Stimulated activated effector memory CD8-positive, alpha-beta T cell treated with anti-CD3 and anti-CD28 coated beads, Interleukin-12 subunit alpha, Interleukin-12 subunit beta, amount 100 ng/mL, for 72 hours (primary cell): ENCODE measurements at regions not wholly inside any gene's neighbourhood (a gene's known extent, or its start where the extent isn't known, plus 50 kb on each side); places are given as distances from the start of the nearest gene placed in this dataset.
"Not testable (repeated sequence)": the region's sequence is repeated elsewhere in the genome, so short reads cannot be mapped to it uniquely, and the experiment has no call there.

ENCODE experiments used
- ATAC-seq: fragments of 150-1000 bp; cut with Tn5 transposase; 2 replicates; pipeline ENCODE4 v1.10.0; 2021
- DNase-seq, 2 donors: peaks; one replicate each; pipeline ENCODE4 v3.0.0; 2021 to 2022; ENCODE audit warnings: low spot score in 2 of 2
- H3K27ac Mint-ChIP-seq: one replicate; pipeline ENCODE4 v1.8.0; 2022; ENCODE audit warnings: mild to moderate bottlenecking, mixed read lengths
- H3K36me3 Mint-ChIP-seq: one replicate; pipeline ENCODE4 v1.8.0; 2022; ENCODE audit warnings: mild to moderate bottlenecking, mixed read lengths
- H3K4me1 Mint-ChIP-seq: one replicate; pipeline ENCODE4 v1.8.0; 2022; ENCODE audit warnings: mixed read lengths
- H3K4me3 Mint-ChIP-seq: one replicate; pipeline ENCODE4 v1.8.0; 2022; ENCODE audit warnings: mild to moderate bottlenecking, mixed read lengths
- H3K9me3 Mint-ChIP-seq: one replicate; pipeline ENCODE4 v1.8.0; 2022; ENCODE audit warnings: mixed read lengths

DNA sequence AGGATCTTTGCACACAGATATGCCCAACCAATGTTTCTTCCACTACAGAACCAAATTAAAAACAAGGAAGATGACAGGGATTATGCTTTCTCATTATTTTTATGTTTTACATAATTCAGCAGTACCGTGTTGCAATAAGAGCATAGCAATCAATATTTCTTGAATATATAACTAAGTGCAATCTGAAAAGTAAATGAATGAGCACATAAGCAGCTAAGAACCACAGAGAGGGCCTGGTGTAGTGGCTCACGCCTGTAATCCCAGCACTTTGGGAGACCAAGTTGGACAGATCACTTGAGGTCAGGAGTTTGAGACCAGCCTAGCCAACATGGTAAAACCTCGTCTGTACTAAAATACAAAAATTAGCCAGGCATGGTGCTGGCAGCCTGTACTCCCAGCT, 423.7 kb downstream of the MRPL39 start:
- Mint-ChIP-seq H3K4me1 (no peaks in the 10 kb centered on the region), H3K27ac (no peak overlapping the region), H3K4me3 (no peak overlapping the region), H3K9me3 (no peaks in the 10 kb centered on the region), H3K36me3 (no peaks in the 10 kb centered on the region)
- no peak for ATAC-seq
- DNase-seq = no peak

DNA sequence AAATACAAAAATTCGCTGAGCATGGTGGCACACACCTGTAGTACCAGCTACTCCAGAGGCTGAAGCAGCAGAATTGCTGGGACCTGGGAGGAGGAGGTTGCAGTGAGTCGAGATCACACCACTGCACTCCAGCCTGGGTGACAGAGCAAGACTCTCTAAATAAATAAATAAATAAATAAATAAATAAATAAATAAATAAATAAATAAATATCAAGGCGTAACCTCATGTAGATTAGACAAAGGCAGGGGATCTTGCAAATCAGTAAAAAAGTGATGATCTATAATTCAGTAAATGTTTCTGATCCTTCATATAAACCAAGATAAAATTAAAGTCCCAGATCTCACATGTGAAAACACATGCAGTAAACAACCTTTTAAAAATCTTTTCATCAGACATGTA, 425.6 kb downstream of the MRPL39 start:
- not testable (repeated sequence) for H3K27ac Mint-ChIP-seq, H3K4me3 Mint-ChIP-seq, DNase-seq, ATAC-seq, H3K4me1 Mint-ChIP-seq, H3K36me3 Mint-ChIP-seq, H3K9me3 Mint-ChIP-seq

DNA sequence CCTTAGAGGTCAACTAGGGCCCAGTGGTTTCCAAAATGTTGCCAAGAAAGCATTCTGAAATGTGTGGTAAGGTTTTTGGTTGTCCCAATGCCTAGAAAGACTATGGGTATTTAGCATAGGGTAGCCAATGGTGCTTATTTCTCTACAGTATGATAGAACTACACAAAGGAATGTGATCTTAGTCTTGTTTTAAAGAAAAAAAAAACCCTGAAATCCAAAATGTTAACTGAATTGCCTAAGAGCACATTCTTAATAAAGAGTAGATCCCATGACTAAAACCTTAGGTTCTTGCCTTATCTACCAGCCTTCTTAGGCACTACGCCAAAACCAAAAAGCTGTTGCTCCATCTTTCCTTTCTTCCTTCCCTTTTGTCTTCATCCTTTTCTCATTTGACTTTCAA, 428.2 kb downstream of the MRPL39 start:
- Mint-ChIP-seq H3K4me3 (no peak overlapping the region), H3K4me1 (no peaks in the 10 kb centered on the region)

DNA sequence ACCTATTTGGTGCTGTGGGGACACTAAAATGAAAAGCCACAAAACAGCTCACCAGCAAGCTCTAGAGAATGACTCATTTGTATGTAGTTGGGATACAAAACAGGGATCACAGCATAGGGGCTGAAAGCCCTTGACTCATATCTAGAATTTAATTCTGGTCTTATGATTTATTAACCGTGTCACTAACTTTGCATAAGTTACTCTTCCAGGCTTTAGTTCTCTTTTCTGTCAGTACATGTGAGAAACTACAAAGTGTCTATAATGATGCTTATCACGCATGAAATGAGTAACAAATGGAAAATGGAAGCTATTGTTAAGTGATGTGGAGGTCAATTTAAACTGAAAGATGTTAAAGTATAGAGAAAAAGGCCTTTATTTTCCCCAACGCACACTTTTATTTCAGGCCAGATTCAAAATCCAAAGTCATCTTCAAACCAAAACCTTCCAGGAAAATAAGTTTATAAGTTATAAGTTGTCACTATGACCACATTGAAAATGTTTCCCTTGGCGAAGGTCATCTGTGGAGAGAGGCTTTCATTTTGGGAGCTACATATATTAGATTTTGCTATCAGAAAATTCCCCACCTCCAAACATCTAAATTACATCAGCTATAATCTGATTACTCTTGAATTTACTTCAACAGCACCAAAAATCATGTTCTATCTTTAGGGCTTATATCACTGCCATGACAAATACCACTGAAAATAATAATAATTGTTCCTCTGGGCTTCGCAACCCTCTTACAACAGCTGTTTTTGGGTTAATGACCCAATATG, 430.5 kb downstream of the MRPL39 start:
- Mint-ChIP-seq H3K27ac (no peak overlapping the region), H3K9me3 (peaks cover 2% of the 10 kb centered on the region), H3K4me1 (no peaks in the 10 kb centered on the region), H3K4me3 (no peak overlapping the region), H3K36me3 (no peaks in the 10 kb centered on the region)
- peak; percentile 67 for ATAC-seq
- no peak for DNase-seq

More for the DNA sequence above, 428.2 kb downstream of the MRPL39 start:
- DNase-seq (no peak), ATAC-seq (no peak)
- peaks cover 2% of the 10 kb centered on the region for H3K9me3 Mint-ChIP-seq
- no peak overlapping the region for H3K27ac Mint-ChIP-seq
- no peaks in the 10 kb centered on the region for H3K36me3 Mint-ChIP-seq

DNA sequence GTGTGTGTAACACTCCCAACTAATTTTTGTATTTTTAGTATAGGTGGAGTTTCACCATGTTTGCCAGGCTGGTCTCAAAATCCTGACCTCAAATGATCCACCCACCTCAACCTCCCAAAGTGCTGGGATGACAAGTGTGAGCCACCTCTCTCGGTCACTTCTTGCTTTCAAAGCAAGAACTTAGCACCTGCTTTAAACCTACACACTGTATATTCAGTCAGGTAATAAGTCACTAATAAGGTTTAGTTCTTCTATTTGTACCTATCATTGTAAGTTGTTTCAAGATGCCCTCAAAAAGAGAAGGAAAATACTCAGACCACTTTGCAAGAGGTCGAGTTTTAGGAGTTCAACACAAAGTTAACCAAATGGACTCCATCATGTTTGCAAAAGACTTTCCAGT, 431.3 kb downstream of the MRPL39 start:
- no peak overlapping the region for H3K27ac Mint-ChIP-seq

DNA sequence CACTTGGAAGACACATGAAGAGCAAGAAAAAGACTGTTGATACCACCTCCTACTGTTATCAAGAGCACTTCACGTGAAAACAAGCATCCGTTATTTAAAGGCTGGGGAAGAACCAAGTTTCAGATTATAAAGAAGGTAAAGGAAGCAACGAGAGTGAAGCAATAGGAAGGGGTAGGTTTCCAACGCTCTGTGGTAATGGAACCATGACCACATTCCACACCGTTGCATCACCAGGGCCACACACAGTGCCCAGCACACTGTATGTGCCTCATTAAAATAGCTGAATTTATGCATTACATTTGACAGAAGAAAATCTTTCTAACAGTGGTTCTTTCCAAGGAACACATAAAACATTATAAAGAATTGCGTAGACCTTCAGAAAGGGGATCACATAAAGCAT, 435.8 kb downstream of the MRPL39 start:
- no peak overlapping the region for H3K4me3 Mint-ChIP-seq
- H3K27ac Mint-ChIP-seq = no peak overlapping the region
- DNase-seq = no peak
- peaks cover 19% of the 10 kb centered on the region for H3K9me3 Mint-ChIP-seq
- no peak for ATAC-seq
- H3K36me3 Mint-ChIP-seq = no peaks in the 10 kb centered on the region
- H3K4me1 Mint-ChIP-seq = no peaks in the 10 kb centered on the region

More for the DNA sequence above, 431.3 kb downstream of the MRPL39 start:
- H3K36me3 Mint-ChIP-seq = no peaks in the 10 kb centered on the region
- H3K9me3 Mint-ChIP-seq = peaks cover 5% of the 10 kb centered on the region
- H3K4me1 Mint-ChIP-seq = no peaks in the 10 kb centered on the region
- ATAC-seq = no peak
- H3K4me3 Mint-ChIP-seq = no peak overlapping the region
- no peak for DNase-seq

DNA sequence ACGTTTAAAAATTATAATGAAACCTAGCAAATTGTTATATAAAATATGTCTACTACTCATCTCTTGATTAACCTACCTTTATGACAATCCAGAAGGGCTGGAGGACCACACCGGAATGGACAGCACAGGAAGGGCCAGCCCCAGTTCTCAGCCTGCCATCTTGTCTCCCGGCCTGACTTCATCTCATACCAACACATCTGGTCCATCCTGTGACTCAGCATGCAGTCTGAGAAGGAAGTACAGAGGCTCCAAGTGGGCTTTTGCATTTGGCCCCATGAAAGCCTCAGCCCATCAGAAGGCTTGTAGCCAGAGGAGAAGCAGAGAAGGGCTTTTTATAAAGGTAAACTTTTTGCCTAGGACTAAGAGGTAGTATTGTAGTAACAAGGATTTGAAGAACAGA, 436.6 kb downstream of the MRPL39 start:
- ATAC-seq = no peak
- H3K4me3 Mint-ChIP-seq = no peak overlapping the region
- H3K4me1 Mint-ChIP-seq = no peaks in the 10 kb centered on the region
- H3K9me3 Mint-ChIP-seq = peaks cover 19% of the 10 kb centered on the region
- DNase-seq = no peak
- H3K27ac Mint-ChIP-seq = no peak overlapping the region
- no peaks in the 10 kb centered on the region for H3K36me3 Mint-ChIP-seq

DNA sequence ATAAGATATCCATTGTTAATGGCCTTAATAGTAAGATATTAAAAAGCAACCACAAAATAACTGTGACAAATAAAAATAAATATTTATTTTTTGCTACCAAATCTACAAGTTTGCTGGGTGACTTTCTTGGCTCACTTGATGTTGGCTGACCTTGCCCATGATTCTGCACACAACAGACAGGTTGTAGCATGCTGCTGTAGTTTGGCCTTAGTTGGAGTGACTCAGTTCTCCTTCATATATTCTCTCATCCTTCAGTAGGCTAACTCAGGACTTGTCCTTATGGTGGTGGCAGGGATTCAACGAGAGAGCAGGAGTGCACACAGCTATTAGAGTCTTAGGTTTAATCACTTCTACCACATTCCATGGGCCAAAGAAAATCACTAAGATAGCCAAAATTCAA, 437.9 kb downstream of the MRPL39 start:
- Mint-ChIP-seq H3K4me1 (no peaks in the 10 kb centered on the region), H3K27ac (no peak overlapping the region), H3K4me3 (no peak overlapping the region), H3K9me3 (peaks cover 17% of the 10 kb centered on the region), H3K36me3 (no peaks in the 10 kb centered on the region)
- no peak for DNase-seq
- no peak for ATAC-seq

DNA sequence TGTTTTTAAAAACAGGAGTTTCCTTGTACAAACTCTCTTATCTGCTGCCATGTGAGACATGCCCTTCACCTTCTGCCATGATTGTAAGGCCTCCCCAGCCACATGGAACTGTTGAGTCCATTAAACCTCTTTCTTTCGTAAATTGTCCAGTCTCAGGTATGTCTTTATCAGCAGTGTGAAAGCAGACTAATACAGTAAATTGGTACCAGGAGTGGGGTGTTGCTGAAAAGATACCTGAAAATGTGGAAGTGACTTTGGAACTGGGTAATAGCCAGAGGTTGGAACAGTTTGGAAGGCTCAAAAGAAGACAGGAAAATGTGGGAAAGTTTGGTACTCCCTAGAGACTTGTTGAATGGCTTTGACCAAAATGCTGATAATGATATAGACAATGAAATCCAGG, 440.4 kb downstream of the MRPL39 start:
- not testable (repeated sequence) for ATAC-seq, H3K4me1 Mint-ChIP-seq, H3K27ac Mint-ChIP-seq, H3K36me3 Mint-ChIP-seq, H3K4me3 Mint-ChIP-seq, DNase-seq
- H3K9me3 Mint-ChIP-seq = peaks cover 20% of the 10 kb centered on the region

DNA sequence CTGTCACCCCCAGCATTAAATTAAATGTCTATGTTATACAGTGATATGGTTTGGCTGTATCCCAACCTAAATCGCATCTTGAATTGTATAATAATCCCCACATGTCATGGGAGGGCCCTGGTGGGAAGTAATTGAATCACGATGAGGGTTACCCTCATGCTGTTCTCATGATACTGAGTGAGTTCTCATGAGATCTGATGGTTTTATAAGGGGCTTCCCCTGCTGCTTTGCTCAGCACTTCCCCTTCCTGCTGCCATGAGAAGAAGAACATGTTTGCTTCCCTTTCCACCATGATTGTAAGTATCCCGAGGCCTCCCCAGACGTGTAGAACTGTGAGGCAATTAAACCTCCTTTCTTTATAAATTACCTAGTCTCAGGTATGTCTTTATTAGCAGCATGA, 445.7 kb downstream of the MRPL39 start:
- H3K4me1 Mint-ChIP-seq = no peaks in the 10 kb centered on the region
- ATAC-seq (no peak), DNase-seq (no peak)
- H3K27ac Mint-ChIP-seq = no peak overlapping the region
- no peaks in the 10 kb centered on the region for H3K36me3 Mint-ChIP-seq
- H3K4me3 Mint-ChIP-seq = no peak overlapping the region
- H3K9me3 Mint-ChIP-seq = peaks cover 13% of the 10 kb centered on the region

DNA sequence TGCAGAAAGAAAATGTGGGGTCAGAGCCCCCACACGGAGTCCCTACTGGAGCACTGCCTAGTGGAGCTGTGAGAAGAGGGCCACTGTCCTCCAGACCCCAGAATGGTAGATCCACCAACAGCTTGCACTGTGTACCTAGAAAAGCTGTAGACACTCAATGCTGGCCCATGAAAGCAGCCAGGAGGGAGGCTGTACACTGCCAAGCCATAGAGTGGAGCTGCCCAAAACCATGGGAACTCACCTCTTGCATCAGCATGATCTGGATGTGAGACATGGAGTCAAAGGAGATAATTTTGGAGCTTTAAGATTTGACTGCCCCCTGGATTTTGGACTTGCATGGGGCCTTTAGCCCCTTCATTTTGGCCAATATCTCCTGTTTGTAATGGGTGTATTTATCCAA, 452.3 kb downstream of the MRPL39 start:
- H3K27ac Mint-ChIP-seq, H3K4me1 Mint-ChIP-seq, ATAC-seq, DNase-seq, H3K4me3 Mint-ChIP-seq, H3K36me3 Mint-ChIP-seq: not testable (repeated sequence)
- H3K9me3 Mint-ChIP-seq = peaks cover 12% of the 10 kb centered on the region

DNA sequence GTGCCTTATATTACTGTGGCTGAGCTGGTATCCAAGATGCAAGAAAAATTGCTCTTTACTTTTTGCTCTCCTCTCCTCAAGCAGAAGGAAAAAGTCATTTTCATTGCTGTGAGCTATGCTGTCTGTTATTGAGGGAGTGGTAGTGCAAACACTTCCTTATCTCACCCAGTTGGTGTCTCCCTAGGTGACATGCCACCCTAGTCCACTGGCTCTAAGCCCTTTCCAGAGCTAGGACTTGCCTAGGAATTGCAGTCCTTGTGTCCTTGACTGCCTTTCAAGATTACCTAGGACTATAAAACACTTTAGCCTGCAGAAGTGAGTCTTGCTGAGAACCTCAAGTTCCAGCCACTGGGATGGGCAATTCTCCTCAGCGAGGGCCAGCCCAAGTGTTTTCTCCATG, 458.3 kb downstream of the MRPL39 start:
- ATAC-seq (peak; percentile 19), DNase-seq (no peak)
- H3K36me3 Mint-ChIP-seq = no peaks in the 10 kb centered on the region
- H3K4me3 Mint-ChIP-seq = no peak overlapping the region
- H3K27ac Mint-ChIP-seq = no peak overlapping the region
- peaks cover 8% of the 10 kb centered on the region for H3K9me3 Mint-ChIP-seq
- H3K4me1 Mint-ChIP-seq = no peaks in the 10 kb centered on the region

DNA sequence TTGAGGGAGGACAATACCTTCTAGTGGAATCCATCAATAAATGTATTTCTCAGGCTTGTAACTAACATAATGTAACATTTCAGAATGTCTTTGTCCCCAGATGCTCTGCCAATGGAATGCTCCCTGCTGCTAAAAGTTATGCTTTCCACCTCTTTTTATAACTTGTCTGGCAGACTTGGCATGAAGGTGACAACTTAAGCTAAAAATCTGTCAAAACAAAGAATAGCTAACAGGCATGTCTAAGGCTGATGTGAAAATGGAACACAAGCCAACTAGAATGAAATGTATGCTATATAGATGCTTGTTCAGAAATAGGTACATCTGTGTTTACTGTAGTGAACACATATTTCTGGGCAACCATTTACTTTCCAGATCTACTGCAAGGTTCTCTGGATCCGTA, 467.9 kb downstream of the MRPL39 start:
- DNase-seq = no peak
- ATAC-seq = no peak
- Mint-ChIP-seq H3K27ac (no peak overlapping the region), H3K9me3 (peaks cover 6% of the 10 kb centered on the region), H3K4me3 (no peak overlapping the region), H3K4me1 (no peaks in the 10 kb centered on the region), H3K36me3 (no peaks in the 10 kb centered on the region)

DNA sequence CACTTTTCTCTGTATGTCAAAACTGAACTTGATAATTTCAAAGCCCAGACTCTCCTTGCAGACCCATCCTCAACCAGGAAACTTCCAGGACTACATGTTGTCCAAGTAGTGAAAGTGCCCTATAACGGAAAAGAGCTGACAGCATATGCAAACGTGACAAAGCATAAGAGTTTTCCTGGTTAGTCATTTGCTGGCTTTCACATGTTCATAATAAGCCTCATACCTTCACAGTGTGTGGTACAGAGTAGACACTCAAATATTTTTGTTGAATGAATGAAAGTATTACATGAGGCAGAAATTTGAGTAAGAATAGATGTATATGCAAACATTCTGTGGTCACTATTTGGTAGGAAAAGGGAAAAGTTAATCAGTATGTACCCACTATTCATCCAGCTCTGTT, 473.3 kb downstream of the MRPL39 start:
- Mint-ChIP-seq H3K9me3 (peaks cover 7% of the 10 kb centered on the region), H3K36me3 (no peaks in the 10 kb centered on the region), H3K4me1 (no peaks in the 10 kb centered on the region), H3K4me3 (no peak overlapping the region), H3K27ac (no peak overlapping the region)
- no peak for DNase-seq
- no peak for ATAC-seq

DNA sequence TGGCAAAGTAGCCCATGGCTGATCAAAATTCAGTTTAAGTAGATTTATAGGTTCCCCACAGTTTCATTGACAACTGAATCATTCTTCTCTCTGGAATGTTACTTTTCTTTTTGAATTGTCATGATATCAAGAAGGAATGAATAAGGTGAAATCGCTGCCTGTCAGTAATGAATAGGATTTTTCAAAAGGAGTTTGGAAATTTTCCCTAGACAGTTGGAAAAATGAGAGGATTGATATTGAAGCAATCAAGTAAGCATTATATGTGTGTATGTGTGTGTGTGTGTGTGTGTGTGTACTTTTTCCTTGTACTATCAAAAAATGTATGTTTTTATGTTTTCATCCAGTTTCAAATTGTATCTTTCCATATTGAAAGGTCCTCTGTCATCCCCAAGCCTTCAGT, 479.5 kb downstream of the MRPL39 start:
- Mint-ChIP-seq H3K4me3 (no peak overlapping the region), H3K27ac (no peak overlapping the region), H3K36me3 (no peaks in the 10 kb centered on the region), H3K9me3 (peaks cover 5% of the 10 kb centered on the region), H3K4me1 (no peaks in the 10 kb centered on the region)
- ATAC-seq (no peak), DNase-seq (no peak)

DNA sequence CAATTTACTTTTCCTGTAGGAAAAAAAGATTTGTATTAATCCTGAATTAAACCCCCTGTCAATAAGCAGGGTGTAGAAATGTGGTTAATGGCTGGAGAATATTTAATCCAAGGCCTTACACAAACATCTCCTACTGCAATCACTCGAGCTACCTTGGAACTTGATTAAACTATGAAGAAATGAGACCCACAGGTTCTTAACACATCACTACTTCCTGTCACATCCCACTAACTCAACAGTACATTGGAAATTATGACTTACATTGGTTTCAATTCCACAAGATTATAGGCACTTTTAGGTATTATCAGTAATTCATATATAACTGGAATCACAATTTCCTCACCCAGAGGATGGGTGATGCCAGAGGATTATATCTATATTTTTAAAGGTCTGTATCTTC, 480.3 kb downstream of the MRPL39 start:
- no peak overlapping the region for H3K27ac Mint-ChIP-seq
- no peaks in the 10 kb centered on the region for H3K36me3 Mint-ChIP-seq
- DNase-seq (no peak), ATAC-seq (no peak)
- H3K4me1 Mint-ChIP-seq = no peaks in the 10 kb centered on the region
- peaks cover 5% of the 10 kb centered on the region for H3K9me3 Mint-ChIP-seq
- no peak overlapping the region for H3K4me3 Mint-ChIP-seq

DNA sequence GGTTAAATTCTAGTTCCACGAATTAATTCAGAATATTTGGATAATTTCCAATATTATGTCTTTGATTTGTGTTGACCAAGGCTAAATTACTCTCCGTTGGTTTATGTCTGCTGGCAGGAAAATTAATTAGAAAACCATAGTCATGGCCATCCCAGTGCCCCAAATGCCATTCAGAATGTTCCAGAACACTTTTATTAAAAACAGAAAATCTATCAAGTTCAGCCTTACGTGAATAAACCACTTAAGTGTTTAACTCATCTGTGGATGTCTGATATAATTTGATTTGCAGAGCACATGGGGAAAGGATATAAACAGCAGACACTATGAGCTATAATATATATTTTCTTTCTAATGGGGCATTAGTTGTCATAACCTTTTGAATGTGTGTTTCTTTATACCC, 480.7 kb downstream of the MRPL39 start:
- ATAC-seq (no peak), DNase-seq (no peak)
- Mint-ChIP-seq H3K4me1 (no peaks in the 10 kb centered on the region), H3K4me3 (no peak overlapping the region), H3K36me3 (no peaks in the 10 kb centered on the region), H3K9me3 (peaks cover 3% of the 10 kb centered on the region), H3K27ac (no peak overlapping the region)
